ENCODE measurements at regions not wholly inside any gene's neighbourhood (a gene's known extent, or its start where the extent isn't known, plus 50 kb on each side); places are given as distances from the start of the nearest gene placed in this dataset.
A peak's percentile ranks its signal among the peaks of the same experiment; 100 is the strongest.

GRCh38 chr13:83423861-83424260 lies 458.4 kb downstream of the SLITRK1 start:
- DNase-seq (ENCODE audit: low read depth), result no peak
- H3K4me3 ChIP-seq (ENCODE audit: control insufficient read depth, low read depth, low read length), result no peak overlapping the region
- no peak for TF ChIP-seq CTCF (conservative IDR thresholded peaks at IDR 0.05; ENCODE audit: control insufficient read depth, insufficient read depth, low read depth, low read length)

GRCh38 chr13:83423381-83423780 lies 458.9 kb downstream of the SLITRK1 start:
- DNase-seq (ENCODE audit: low read depth), result no peak
- TF ChIP-seq CTCF (conservative IDR thresholded peaks at IDR 0.05; ENCODE audit: control insufficient read depth, insufficient read depth, low read depth, low read length), result no peak

GRCh38 chr13:83414393-83414792 lies 467.9 kb downstream of the SLITRK1 start:
- no peak for TF ChIP-seq CTCF (conservative IDR thresholded peaks at IDR 0.05; ENCODE audit: control insufficient read depth, insufficient read depth, low read depth, low read length)
- DNase-seq (ENCODE audit: low read depth), result peak; percentile 5
- no peak overlapping the region for H3K4me3 ChIP-seq (ENCODE audit: control insufficient read depth, low read depth, low read length)

More at GRCh38 chr13:83423381-83423780, 458.9 kb downstream of the SLITRK1 start:
- no peak overlapping the region for H3K4me3 ChIP-seq (ENCODE audit: control insufficient read depth, low read depth, low read length)

- no peak for TF ChIP-seq CTCF (conservative IDR thresholded peaks at IDR 0.05; ENCODE audit: control insufficient read depth, insufficient read depth, low read depth, low read length)
- no peak for DNase-seq (ENCODE audit: low read depth)
- H3K4me3 ChIP-seq (ENCODE audit: control insufficient read depth, low read depth, low read length), result no peak overlapping the region
Measured at GRCh38 chr13:83386609-83387008, 495.7 kb downstream of the SLITRK1 start.

GRCh38 chr13:83378908-83379307 lies 503.4 kb downstream of the SLITRK1 start:
- no peak overlapping the region for H3K4me3 ChIP-seq (ENCODE audit: control insufficient read depth, low read depth, low read length)
- peak; percentile 48 for DNase-seq (ENCODE audit: low read depth)
- no peak for TF ChIP-seq CTCF (conservative IDR thresholded peaks at IDR 0.05; ENCODE audit: control insufficient read depth, insufficient read depth, low read depth, low read length)

- no peak overlapping the region for H3K4me3 ChIP-seq (ENCODE audit: control insufficient read depth, low read depth, low read length)
- peak; percentile 41 for DNase-seq (ENCODE audit: low read depth)
- TF ChIP-seq CTCF (conservative IDR thresholded peaks at IDR 0.05; ENCODE audit: control insufficient read depth, insufficient read depth, low read depth, low read length), result no peak
Measured at GRCh38 chr13:83377491-83377890, 504.8 kb downstream of the SLITRK1 start.

- DNase-seq (ENCODE audit: low read depth), result peak; percentile 21
- no peak overlapping the region for H3K4me3 ChIP-seq (ENCODE audit: control insufficient read depth, low read depth, low read length)
- no peak for TF ChIP-seq CTCF (conservative IDR thresholded peaks at IDR 0.05; ENCODE audit: control insufficient read depth, insufficient read depth, low read depth, low read length)
Measured at GRCh38 chr13:83372786-83373185, 509.5 kb downstream of the SLITRK1 start.

Measured in fibroblast of mammary gland (primary cell).